ENCODE measurements at regions not wholly inside any gene's neighbourhood (a gene's known extent, or its start where the extent isn't known, plus 50 kb on each side); places are given as distances from the start of the nearest gene placed in this dataset.

GRCh38 chr3:59321881-59322540, 272.2 kb upstream of the CFAP20DC start:
- DNase-seq = no peak

DNA sequence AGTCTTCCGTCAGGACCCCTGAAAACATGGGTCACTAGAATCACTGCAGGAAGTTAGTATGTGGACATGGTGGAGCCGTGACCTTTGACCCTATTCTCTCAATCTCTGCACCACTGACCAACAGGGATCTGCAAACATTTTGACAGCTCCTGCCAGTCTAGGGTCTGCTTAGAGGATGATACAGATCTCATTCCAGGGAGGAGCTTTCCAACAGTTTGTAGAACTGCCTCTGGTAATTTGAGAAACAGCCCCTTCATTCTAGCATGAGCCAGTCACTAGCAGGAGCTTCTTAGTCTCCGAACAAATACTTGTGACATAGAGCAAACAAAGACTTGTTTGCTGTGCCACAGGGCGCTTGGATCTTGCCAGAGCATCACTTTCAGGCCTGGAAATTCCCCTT, 270.3 kb upstream of the CFAP20DC start:
- DNase-seq = no peak

DNA sequence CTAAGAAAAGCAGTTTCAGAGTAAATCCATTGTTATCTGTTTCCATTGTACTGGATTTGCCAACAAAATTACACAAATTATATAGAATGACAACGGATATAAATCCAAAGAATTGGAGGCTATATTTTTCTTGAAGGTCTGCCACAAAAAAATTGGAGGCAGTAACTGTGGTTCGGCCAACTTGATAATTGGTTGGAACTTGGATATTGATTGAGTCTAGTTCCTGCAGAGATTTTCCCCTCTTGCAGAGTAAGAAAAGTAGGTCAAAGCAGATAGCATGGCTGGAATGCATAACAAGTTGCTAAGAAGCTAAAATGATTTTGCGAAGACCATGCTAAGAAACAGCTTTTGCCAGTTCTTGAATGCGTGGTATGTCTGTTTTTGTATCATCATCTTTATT, 269.6 kb upstream of the CFAP20DC start:
- DNase-seq = no peak

DNA sequence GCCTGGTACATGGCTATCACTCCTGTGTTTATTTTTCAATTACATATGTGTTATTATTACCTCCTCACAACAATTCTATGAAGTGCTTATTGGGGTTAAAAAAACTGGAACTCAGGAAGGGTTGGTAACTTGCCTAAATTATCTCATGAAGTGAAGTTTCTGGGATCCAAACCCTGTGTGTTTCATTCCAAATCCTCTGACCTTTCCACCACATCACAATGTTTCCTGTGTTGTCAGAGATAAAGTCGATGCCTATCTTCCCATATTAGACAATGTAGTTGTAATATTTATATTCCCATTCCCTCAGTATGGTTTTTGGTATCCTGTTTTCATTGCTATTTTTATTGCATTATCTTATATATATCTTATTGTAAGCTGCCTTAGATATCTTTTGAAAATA, 269.1 kb upstream of the CFAP20DC start:
- no peak for DNase-seq

DNA sequence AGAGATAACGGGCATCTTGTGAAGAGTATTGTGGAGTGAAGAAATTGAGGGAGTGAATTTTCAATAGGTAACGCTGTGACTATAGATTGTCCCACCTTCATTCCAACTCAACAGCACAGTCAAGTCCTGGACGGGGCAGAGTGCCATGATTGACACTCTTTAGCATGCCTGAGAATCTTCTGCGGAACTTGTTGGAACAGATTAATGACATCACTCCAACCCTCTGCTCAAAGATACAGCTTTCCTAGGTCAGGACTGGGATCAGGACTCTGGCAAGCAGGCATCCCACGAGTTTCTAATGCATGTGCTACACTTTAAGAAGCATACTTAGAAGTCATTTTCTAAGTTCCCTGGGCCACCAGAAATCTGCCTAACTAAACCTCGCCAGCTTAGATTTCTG, 267.6 kb upstream of the CFAP20DC start:
- no peak for DNase-seq

DNA sequence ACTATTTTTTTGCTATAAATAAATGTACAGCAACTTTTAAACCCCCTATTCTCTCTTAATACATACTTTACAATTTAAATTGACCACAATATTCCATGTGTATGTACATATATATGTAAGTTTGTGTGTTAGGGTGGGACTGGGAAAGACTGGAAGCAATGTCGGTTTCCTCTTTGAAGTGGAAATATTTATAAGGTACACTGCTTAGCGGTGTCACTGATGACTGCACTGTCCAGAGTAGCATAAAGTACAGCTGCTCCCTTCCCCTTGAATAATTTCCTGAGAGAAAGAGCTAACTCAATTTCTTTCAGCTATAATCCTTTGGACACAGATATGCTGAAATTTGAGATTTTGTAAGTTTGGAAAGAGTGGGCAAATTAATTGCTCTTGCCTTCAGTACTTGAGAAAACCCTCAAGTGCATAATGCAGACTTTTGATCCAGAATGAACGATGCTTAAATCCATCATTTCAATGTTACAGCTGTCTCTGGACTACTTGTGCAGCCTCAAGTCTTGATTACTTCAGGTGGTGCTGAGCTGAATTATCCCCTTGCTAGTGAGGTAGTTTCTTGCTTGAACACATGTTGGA, 267.0 kb upstream of the CFAP20DC start:
- no peak for DNase-seq

- peak; percentile 37 for DNase-seq
These were observed 263.5 kb upstream of the CFAP20DC start for GRCh38 chr3:59313365-59313764.

GRCh38 chr3:59311231-59311630, 261.4 kb upstream of the CFAP20DC start:
- no peak for DNase-seq

DNA sequence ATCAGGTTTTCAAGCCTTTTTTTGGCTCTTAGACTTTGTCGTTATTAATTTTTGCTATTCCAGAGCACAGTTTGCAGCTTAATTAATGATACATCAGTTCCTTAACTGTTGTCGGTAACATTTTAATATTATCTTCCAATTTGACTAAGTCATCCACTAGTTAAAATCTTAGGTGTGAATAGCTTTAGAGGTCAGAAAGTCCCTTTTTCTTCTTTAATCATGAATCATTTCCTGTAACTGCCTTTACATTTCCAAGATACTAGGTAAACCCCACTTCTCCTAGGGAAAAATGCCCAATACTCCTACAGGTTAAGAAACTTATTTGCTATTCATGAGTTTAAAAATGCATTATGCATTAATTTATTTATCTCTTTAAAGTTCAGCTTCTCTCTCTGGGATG, 260.9 kb upstream of the CFAP20DC start:
- DNase-seq = no peak

- no peak for DNase-seq
These were observed 258.9 kb upstream of the CFAP20DC start for GRCh38 chr3:59308684-59309083.

DNA sequence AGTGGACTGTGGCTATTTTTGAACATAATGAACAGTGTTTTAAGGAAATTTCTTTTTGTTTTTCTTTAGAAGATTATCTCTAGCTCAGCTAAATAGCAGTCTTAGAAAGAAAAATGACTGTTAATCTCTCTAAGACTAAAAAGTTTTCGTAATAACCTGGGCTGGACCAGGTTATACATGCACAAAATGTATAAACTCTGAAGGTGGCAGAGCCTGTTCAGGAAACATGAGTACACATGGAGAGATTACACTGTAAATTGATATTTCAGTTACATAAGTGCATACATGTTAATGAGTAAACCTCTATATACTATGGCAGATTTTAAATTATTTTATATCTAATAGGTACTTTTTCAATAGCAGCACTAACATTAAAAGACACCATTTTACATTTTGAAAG, 258.2 kb upstream of the CFAP20DC start:
- no peak for DNase-seq

DNA sequence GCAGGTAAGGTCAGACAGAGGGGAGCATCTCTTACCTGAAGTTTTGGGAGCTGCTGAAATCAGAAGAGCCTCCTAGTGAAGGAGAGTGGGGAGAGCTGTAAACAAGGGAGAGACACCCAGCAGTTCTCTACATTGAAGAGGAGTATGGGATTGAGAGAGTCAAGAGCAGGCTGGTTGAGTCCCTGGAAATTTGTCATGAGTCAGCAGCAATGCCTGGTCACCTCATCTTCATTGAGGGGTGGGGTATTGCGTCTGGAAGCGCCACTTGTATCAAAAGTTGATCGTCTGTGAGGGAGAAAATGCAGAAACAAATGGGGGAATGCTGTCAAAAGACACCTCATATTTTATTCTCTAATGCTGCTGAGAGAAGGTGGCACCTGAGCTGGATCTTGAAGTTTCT, 256.6 kb upstream of the CFAP20DC start:
- no peak for DNase-seq

- DNase-seq = no peak
These were observed 254.5 kb upstream of the CFAP20DC start for GRCh38 chr3:59304296-59304695.

DNA sequence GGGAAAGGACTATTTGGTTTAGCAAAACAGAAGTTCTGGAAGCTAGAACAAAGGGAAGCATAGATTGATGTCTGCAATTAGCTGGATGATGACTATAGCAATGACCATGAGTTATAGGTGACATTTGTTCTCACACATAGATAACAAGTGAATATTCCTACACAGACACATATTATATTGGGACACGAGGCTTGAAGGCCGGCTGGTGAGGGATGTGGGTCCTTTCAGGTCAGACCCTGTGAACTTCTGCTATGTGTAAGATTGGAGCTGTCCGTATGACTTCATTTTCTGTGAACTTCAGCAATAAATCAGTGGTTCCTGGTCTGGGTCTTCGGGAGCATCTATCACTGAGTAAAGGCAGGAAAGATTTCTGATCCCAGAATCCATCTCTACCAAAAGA, 253.6 kb upstream of the CFAP20DC start:
- DNase-seq = no peak

DNA sequence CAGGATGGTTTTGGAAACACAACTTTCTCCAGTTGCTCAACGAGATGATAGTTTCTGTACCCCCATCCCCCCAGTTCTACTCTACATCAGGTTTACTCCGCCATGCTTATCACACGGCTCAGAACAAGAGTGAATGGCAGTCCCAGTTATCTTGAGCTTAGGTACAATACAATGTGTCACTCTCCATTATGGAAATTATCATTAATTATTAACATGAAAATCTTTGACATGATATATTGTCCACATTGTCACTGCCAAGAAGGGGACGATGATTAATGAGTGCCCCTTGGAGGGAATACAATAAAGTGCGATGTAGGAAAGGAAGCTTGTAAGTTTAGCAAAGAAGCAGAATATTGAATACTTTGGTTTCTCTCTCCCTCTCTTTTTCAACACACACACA, 252.6 kb upstream of the CFAP20DC start:
- no peak for DNase-seq

DNA sequence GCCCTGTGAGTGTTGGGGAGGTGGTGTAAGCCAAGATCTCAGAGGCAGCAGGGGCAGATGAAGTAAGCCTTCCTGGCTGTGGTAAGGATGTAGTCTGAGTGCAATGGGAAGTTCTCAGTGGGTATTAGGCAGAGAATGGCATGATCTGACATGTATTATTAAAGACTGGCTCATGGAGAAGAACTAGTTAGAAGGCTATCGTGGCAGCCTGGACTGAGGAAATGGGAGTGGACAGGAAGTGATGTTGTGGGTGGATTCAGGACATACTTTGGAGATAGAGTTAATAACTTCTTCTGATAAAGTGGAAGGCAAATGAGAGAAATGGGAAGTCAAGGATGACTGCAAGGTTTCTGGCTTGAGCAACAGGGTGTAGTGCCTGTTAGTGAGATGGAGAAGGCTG, 250.9 kb upstream of the CFAP20DC start:
- DNase-seq = no peak

DNA sequence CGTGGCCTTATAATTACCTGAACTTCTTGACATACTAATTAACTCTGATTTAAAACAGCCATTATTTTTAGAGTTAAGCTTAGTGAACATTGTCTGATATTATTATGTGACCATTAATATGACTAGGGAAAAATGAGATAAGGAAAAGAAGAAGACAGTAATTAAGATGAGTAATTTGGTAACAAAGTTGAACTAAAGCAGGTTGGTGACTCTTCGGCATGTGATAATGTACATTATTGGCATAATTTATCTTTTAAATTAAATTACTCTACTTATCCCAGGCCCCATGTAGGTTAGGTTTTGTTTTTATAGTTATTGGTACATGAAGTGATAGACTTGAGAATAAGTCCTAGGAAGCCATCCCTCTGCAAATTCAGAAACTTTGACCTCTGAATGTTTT, 249.7 kb upstream of the CFAP20DC start:
- DNase-seq = no peak

GRCh38 chr3:59290358-59290757, 240.5 kb upstream of the CFAP20DC start:
- DNase-seq = no peak

- DNase-seq = no peak
These were observed 240.0 kb upstream of the CFAP20DC start for GRCh38 chr3:59289831-59290230.

DNA sequence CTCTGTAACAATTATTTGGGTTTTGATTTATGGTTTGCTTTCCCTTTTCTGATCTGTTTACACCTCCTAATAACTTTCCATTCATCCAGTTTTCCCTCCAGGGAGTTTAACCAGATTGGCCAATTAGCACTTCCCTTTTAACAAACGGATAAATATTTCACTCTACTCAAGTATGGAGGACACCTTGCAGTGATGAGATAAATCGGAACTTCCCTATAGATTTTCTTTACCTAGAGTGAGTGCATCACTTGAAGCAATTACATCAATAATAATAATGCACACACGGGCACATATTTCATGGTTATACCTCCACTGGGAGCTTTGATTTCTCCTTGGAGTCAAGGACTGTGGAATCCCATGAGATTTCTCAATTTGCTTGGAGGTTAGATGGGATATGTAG, 239.1 kb upstream of the CFAP20DC start:
- no peak for DNase-seq

DNA sequence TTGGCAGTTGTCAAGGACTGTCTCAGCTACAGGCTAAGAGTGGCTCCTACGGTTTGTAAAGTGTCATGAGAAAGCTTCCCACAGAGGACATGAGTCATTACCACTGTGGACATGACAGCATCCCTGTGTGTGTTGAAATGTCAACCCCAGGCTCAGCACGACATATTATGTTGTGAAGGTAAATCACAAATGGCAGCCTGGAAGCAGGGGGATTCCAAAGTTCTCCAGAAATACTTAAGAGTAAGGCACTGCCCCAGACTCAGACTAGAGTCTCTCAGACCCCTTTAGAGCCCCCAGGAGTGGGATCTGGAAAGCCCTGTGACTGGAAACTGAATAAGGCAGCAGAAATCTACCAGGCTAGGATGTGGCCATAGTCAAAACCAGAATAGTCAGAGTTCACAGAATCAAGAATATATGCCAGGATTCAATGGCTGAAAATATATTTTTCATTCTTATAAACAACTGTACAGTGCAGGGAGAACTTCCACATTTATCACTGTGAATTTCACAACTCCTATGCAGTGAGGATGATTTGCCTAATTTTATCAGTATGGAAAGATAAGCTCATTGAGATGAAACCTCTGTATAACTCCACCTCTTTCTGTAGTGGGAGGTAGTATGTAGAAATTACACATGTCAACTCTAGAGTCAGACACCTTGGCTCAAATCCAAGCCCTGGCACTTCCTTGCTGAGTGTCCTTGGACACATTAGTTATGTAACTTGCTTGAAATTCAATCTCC, 237.1 kb upstream of the CFAP20DC start:
- DNase-seq = no peak

- no peak for DNase-seq
These were observed 235.7 kb upstream of the CFAP20DC start for GRCh38 chr3:59285560-59285959.

GRCh38 chr3:59284926-59285325, 235.1 kb upstream of the CFAP20DC start:
- DNase-seq = no peak

DNA sequence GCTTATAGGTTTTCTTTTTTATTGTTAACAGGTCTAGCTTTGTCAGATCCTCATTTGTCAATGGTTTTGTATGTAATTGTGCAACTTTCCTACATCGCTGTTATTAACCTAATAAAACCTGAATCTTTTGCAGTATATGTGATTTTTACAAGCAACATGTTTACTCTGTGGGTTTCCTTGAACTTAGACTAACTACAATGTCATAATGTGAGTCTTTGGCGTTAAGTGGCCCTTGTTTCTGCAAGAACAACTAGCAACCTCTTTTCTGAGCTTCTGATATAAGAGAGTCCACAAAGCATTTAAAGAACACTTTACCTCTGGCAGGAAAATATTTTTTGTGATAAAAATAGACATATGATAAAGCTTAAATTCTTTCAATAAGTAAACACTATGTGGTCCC, 230.3 kb upstream of the CFAP20DC start:
- DNase-seq = no peak

DNA sequence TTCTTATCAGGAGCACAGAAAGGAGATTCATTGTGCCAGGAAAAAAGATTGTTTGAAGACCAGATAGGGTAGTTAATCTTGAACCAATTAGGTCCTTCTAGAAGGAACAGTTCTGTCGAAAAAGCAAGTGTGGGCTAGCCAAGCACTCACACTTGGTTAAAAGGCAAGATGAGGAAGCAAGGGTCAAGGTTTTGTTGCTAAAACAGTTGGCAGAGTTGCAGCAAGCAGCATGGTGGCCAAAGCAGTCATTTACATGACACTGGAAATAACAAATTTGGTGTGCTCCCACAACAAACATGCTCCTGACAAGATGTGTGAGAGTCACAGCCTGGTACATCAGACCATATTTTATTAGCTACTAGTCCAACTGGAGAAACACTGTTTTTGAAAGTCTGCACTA, 228.0 kb upstream of the CFAP20DC start:
- no peak for DNase-seq

Data from stimulated activated CD4-positive, alpha-beta T cell treated with anti-CD3 and anti-CD28 coated beads, Interleukin-12 subunit alpha, Interleukin-12 subunit beta, amount 100 ng/mL, for 4 hours (primary cell).